Keratinocyte (primary cell): ENCODE measurements at regions not wholly inside any gene's neighbourhood (a gene's known extent, or its start where the extent isn't known, plus 50 kb on each side); places are given as distances from the start of the nearest gene placed in this dataset.

ENCODE experiments used
- EZH2 ChIP-seq: IDR thresholded peaks from one replicate; pipeline ENCODE4 v1.6.1; 2012; ENCODE audit warnings: inconsistent platforms, mild to moderate bottlenecking, low read length, moderate library complexity
- TF ChIP-seq, protein P1 (sequence below), 3 experiments: IDR thresholded peaks in 1 of 3; conservative IDR thresholded peaks in 1 of 3; optimal IDR thresholded peaks in 1 of 3; 2 replicates in 2 of 3; 3 replicates in 1 of 3; pipeline versions ENCODE3 to v1.5.1; 2011; ENCODE audit warnings: low read length in 3 of 3, mild to moderate bottlenecking in 3 of 3, moderate library complexity in 2 of 3, control low read depth in 1 of 3, inconsistent platforms in 1 of 3; ENCODE audit not compliant: insufficient read depth in 2 of 3; ENCODE audit errors: extremely low read depth in 1 of 3

DNA sequence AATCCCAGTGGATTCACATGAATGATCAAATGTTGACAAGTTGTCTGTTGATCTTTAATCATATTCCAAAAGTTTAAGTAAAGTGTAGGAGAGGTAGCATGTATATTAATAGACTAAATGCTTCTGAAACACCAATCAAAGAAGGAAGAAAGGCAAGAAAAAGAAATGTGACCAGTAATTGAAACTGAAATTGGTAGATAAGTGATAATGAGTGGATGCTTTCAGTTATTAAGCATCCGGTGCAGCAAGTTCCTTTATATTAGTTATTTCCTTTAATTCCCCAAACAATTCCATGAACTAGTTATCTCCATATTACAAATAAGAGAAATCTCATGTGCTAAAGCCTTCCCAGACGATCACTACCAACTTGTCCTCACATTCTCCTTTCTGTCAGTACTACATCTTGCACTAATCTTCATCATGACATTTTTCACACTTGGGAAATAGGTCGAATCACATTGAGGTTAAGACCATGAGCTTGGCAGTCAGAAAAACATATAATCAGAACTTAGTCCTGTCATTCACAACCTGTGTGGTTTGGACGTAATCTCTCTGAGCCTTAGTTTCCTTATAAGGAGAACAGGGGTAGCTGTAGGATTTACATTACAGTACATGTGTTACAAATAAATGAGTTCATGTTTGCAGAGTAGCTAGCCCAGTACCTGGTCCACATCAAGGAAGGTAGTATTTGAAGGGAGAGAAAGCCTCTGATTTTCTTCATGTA is 182.1 kb downstream of the NOL4 start:
- TF ChIP-seq, protein P1, sequence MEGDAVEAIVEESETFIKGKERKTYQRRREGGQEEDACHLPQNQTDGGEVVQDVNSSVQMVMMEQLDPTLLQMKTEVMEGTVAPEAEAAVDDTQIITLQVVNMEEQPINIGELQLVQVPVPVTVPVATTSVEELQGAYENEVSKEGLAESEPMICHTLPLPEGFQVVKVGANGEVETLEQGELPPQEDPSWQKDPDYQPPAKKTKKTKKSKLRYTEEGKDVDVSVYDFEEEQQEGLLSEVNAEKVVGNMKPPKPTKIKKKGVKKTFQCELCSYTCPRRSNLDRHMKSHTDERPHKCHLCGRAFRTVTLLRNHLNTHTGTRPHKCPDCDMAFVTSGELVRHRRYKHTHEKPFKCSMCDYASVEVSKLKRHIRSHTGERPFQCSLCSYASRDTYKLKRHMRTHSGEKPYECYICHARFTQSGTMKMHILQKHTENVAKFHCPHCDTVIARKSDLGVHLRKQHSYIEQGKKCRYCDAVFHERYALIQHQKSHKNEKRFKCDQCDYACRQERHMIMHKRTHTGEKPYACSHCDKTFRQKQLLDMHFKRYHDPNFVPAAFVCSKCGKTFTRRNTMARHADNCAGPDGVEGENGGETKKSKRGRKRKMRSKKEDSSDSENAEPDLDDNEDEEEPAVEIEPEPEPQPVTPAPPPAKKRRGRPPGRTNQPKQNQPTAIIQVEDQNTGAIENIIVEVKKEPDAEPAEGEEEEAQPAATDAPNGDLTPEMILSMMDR (optimal IDR thresholded peaks at IDR 0.05 in 1 of 3, IDR thresholded peaks at IDR 0.05 in 1 of 3, conservative IDR thresholded peaks at IDR 0.05 in 1 of 3; ENCODE audit: extremely low read depth in 1 of 3, insufficient read depth in 2 of 3, low read length in 3 of 3): no peak
- TF ChIP-seq EZH2: no peak
